ENCODE measurements at regions not wholly inside any gene's neighbourhood (a gene's known extent, or its start where the extent isn't known, plus 50 kb on each side); places are given as distances from the start of the nearest gene placed in this dataset.

- no peaks in the 10 kb centered on the region for H4K20me1 ChIP-seq (replicated peaks in 1 of 2; ENCODE audit: control insufficient read depth in 1 of 2, insufficient read depth in 2 of 2, low read length in 2 of 2)
- no peak overlapping the region for H3K4me3 ChIP-seq (ENCODE audit: extremely low read depth in 1 of 4, insufficient read depth in 2 of 4, low read depth in 3 of 4, low read length in 4 of 4)
- no peak overlapping the region for H3K27ac ChIP-seq (ENCODE audit: low read depth, low read length)
- no peak overlapping the region for H4K8ac ChIP-seq (ENCODE audit: extremely low read depth, insufficient read depth, low read length)
- peaks cover 11 to 43% of the 10 kb centered on the region in 2 experiments; a peak in 3 of 4 replicates for H3K9me3 ChIP-seq (ENCODE audit: insufficient read depth in 2 of 2, low read depth in 1 of 2, low read length in 1 of 2)
- no peak overlapping the region for H2BK15ac ChIP-seq (ENCODE audit: low read length)
- no peak overlapping the region for H3K4ac ChIP-seq (replicated peaks; ENCODE audit: insufficient read length, low read depth, low read length)
- no peak for DNase-seq (ENCODE audit: low read depth in 1 of 2, low spot score in 2 of 2)
- no peak for FAIRE-seq
- no peaks in the 10 kb centered on the region for H3K4me1 ChIP-seq (replicated peaks in 1 of 4; ENCODE audit: control insufficient read depth in 3 of 4, insufficient read depth in 4 of 4, low read length in 3 of 4)
- no peak overlapping the region for H3K14ac ChIP-seq (ENCODE audit: insufficient read length)
- H3K79me1 ChIP-seq (ENCODE audit: low read depth, low read length), result no peaks in the 10 kb centered on the region
- CTCF ChIA-PET (ENCODE audit: partially characterized antibody), result no interaction called here
- H3K18ac ChIP-seq (ENCODE audit: extremely low read depth, low read length), result no peak overlapping the region
- peaks cover 14% of the 10 kb centered on the region; the same call in 1 of the 2 replicates for H3K23me2 ChIP-seq (ENCODE audit: low read depth, low read length)
- no peak overlapping the region for H2BK20ac ChIP-seq (ENCODE audit: low read length)
- no peaks in the 10 kb centered on the region; a peak in 1 of 7 replicates for H3K27me3 ChIP-seq (replicated peaks in 1 of 4; ENCODE audit: control insufficient read depth in 3 of 4, extremely low read depth in 1 of 4, insufficient read depth in 3 of 4, low read length in 3 of 4)
- no peak overlapping the region for H3K23ac ChIP-seq (ENCODE audit: insufficient read length)
- no peaks in the 10 kb centered on the region for H3K36me3 ChIP-seq (ENCODE audit: control insufficient read depth in 2 of 4, insufficient read depth in 4 of 4, low read length in 3 of 4)
- H3K79me2 ChIP-seq (ENCODE audit: control insufficient read depth in 1 of 2, insufficient read depth in 2 of 2, low read length in 2 of 2), result no peaks in the 10 kb centered on the region
- H4K91ac ChIP-seq (replicated peaks; ENCODE audit: insufficient read length, low read length), result no peak overlapping the region
- H2AFZ ChIP-seq (ENCODE audit: low read length), result no peak overlapping the region
- TF ChIP-seq POLR2AphosphoS5 (IDR thresholded peaks at IDR 0.05; ENCODE audit: low read depth, low read length), result no peak
- TF ChIP-seq SP4 (IDR thresholded peaks at IDR 0.05; ENCODE audit: low read length), result no peak
- TF ChIP-seq SRF (IDR thresholded peaks at IDR 0.05; ENCODE audit: low read depth, low read length), result no peak
- WGBS, 2 experiments (ENCODE audit: extremely low coverage in 1 of 2, insufficient coverage in 1 of 2, insufficient read length in 1 of 2, insufficient replicate concordance in 2 of 2, low coverage in 1 of 2, low lambda C conversion rate in 2 of 2, missing lambda C conversion rate in 1 of 2), result 82% methylated on average over 24 of the region's 24 CpGs; no CpG with 5 or more reads in 1 of the 2 experiments
- no peak overlapping the region for H4K5ac ChIP-seq (ENCODE audit: insufficient read length, low read depth, low read length)
- H3K4me2 ChIP-seq (ENCODE audit: insufficient read depth in 1 of 2, low read depth in 2 of 2, low read length in 2 of 2), result no peak overlapping the region
- no peak overlapping the region for H3K9ac ChIP-seq (replicated peaks in 1 of 4; ENCODE audit: extremely low read depth in 1 of 4, low read depth in 3 of 4, low read length in 3 of 4)
- no peak overlapping the region for H2BK120ac ChIP-seq (replicated peaks; ENCODE audit: low read depth, low read length)
- H3K56ac ChIP-seq (replicated peaks; ENCODE audit: insufficient read length, low read depth, low read length), result no peak overlapping the region
- H2AK5ac ChIP-seq (ENCODE audit: low read depth, low read length), result no peak overlapping the region
- H2BK5ac ChIP-seq (ENCODE audit: low read depth, low read length), result no peak overlapping the region
- H2BK12ac ChIP-seq (ENCODE audit: low read depth, low read length), result no peak overlapping the region
- POLR2A ChIA-PET (ENCODE audit: partially characterized antibody), result no interaction called here
Observed at GRCh38 chr2:241987726-241988125, 118.2 kb downstream of the RTP5 start.

Measured in H1 (cell line).